ENCODE measurements at regions not wholly inside any gene's neighbourhood (a gene's known extent, or its start where the extent isn't known, plus 50 kb on each side); places are given as distances from the start of the nearest gene placed in this dataset.

DNA sequence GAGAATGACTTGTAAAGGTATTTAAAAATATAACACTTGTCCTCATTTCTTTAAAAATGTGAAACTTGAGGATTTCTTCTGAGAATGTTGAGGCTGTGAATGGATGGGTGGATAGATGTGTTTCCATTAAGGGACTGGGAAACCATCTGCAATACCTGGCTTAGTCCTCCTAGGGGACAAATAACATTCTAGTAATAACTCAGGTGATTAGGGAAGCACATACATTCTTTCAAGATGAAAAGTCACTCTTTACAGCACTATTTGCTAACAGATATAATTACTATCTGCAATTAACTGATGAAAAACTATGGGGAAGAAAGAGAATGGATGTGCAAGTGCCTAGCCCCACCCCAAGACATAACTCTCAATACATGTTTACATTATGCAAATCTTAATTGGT lies 542.3 kb downstream of the CD83 start:
- TF ChIP-seq, protein P1, sequence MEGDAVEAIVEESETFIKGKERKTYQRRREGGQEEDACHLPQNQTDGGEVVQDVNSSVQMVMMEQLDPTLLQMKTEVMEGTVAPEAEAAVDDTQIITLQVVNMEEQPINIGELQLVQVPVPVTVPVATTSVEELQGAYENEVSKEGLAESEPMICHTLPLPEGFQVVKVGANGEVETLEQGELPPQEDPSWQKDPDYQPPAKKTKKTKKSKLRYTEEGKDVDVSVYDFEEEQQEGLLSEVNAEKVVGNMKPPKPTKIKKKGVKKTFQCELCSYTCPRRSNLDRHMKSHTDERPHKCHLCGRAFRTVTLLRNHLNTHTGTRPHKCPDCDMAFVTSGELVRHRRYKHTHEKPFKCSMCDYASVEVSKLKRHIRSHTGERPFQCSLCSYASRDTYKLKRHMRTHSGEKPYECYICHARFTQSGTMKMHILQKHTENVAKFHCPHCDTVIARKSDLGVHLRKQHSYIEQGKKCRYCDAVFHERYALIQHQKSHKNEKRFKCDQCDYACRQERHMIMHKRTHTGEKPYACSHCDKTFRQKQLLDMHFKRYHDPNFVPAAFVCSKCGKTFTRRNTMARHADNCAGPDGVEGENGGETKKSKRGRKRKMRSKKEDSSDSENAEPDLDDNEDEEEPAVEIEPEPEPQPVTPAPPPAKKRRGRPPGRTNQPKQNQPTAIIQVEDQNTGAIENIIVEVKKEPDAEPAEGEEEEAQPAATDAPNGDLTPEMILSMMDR (IDR thresholded peaks at IDR 0.05): no peak
- TF ChIP-seq POLR2A (IDR thresholded peaks at IDR 0.05): no peak

All from sigmoid colon (tissue), 3 donors.